Renal pelvis (tissue), 1 donor: ENCODE measurements at regions not wholly inside any gene's neighbourhood (a gene's known extent, or its start where the extent isn't known, plus 50 kb on each side); places are given as distances from the start of the nearest gene placed in this dataset.

ENCODE experiments used
- DNase-seq: peaks from one replicate; pipeline ENCODE4 v3.0.0-alpha.2; 2013

GRCh38 chr5:74576941-74577456 is 63.5 kb downstream of the ENC1 start:
- DNase-seq = no peak

DNA sequence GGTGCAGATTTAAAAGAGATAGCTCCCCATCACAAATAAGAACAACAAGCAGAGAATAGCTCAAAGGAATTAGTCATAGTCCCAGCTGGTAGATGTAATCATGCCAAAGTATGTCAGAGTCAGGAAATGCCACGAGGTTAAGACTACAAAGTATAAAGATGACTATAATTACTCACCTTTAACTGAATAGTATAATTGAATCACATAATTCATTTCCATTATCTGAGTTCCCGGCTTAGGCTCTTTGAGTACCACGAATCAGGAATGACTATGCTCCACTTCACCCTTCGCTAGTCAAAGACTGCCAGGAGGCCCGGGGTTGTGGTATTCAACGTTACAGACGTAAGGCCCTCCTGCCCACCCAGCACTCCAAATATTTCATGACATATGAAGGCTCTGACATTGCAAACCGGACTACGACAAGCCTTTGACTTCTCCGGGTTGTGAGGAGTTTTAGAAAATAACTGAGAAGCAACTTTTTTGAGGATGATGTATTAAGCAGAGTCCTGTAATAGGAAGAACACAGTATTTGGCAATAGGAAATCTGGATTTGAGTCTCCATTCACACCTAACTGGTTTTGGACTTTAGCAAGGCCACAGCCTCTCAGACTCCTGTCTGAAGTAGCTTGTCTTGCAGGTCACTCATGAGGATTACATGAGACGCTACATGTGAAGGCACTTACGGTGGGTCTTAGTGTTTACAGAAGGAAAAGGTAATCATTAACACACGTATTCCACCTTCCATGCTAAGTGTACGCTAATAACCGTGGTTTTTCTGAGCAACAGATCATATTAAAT is 64.6 kb downstream of the ENC1 start:
- DNase-seq = no peak

- DNase-seq = no peak
These were observed 70.3 kb downstream of the ENC1 start for GRCh38 chr5:74570250-74570649.

DNA sequence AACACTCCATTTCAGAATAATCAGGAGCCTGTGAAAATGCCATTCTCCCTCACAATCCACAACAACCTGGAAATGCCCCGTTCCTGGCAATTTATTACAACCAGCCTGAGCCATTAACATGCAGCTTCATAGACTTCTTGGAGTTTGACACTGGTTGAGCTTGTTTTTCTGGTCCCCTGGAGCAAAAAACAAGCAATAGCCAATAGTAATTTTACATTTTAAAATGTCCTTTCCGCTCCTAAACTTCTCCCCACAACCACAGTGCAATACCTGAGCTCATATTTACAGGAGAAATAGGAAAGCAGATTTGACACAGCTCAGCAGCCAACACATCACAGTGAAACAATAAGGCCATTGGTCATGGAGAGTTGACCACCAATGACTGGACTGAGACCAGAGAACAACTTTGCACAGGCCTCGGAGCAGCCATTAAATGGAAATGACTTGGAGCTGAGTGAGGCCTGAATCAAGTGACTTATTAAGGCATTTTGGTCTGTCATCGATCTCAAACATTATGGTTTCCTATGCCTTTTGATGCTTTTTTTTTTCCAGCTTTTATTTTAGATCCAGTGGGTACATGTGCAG is 73.0 kb downstream of the ENC1 start:
- peak; percentile 73 for DNase-seq

- DNase-seq = no peak
These were observed 78.4 kb downstream of the ENC1 start for GRCh38 chr5:74562122-74562521.

GRCh38 chr5:74560245-74560644 is 80.3 kb downstream of the ENC1 start:
- DNase-seq = no peak

- no peak for DNase-seq
These were observed 83.6 kb downstream of the ENC1 start for GRCh38 chr5:74556631-74557595.

GRCh38 chr5:74556006-74556405 is 84.5 kb downstream of the ENC1 start:
- no peak for DNase-seq

DNA sequence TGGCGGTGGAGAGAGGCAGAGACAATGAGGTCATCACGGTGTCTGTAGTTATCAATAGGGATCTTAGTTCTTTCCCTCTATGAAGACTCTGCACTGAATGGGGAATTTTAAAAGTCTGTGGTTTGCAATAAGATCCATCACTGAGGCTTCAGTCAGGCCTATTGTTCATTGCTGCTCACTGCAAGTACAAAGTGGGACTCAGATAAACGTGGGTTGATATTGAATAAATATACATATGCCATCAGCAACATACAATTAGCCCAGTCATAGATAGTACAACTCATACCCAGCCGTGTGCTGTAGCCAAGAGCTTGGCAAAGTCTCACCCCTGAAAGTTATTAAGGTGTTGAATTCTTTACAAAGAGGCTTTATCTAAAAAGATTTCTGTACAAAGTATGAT is 88.4 kb downstream of the ENC1 start:
- no peak for DNase-seq

DNA sequence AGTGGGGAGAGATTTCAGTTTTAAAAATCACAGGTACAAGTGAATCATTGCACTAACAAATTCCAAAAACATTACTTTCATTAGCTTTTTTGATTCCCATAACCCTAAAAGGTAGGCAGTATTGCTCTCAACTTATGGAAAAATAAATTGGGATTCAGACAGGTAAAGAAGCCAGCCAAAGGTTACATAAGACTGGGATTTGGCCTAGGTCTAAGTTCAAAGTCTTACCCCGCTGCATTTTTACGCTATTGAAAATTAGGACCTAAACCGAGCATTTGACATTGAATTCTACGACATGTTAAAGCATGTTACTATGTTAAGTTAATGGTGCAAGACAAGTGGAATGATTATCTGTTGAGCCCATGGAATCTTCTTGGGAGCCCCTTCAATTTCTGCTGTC is 89.6 kb downstream of the ENC1 start:
- DNase-seq = no peak

DNA sequence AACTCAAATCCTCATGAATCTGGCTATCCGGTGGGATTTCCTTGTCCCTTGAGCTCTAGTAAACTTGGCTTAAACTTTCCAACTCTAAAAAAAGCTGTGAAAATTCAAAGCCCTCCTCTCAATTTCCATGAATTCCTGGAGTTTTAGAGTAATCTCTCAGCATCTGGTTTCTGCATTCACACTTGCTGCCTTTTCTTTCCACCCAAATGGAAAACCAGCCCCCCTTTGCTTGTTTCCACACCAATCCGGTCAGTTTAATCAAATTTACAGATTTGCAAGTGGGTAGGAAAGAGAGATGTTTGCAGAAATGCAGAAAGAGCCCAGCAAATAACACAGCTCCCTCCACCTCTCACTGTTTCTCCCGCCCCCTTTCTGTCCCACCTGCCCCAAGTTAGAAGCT is 91.1 kb downstream of the ENC1 start:
- DNase-seq = no peak

DNA sequence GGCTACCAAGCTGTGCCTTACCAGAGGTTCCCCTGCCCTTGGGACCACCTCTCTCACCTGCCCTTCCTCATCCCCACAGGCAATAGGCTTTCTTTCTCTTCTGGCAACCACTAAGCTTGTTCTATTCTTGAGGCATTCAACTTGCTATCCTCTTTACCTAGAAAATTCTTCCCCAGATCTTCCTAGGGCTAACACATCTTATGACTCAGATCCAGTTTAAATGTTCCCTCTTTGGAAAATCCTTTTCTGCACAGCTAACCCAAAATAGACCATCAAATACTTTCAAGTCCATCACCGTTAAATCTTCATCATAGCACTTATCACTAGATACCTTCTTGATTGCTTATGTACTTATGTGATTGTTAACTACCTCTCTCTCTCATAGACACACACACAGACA is 93.7 kb downstream of the ENC1 start:
- DNase-seq = no peak

DNA sequence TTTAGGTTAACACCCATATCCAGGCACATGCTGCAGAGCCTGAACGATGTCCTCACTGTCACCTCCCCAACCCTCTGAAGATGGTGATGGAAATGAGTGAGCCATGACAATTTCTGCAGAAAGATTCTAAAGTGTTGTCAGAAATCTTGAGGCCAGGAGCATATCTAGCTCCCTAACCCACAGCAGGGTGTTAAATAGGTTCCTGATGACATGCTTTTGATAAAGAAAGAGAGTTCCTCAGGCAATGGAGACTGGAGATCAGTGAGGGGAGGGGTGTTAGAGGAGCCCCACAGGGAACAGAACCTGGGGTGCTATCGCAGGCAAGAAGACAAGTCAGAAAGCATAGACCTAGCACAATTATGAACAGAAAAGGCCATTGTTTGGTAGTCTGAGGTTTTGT is 95.7 kb downstream of the ENC1 start:
- no peak for DNase-seq

DNA sequence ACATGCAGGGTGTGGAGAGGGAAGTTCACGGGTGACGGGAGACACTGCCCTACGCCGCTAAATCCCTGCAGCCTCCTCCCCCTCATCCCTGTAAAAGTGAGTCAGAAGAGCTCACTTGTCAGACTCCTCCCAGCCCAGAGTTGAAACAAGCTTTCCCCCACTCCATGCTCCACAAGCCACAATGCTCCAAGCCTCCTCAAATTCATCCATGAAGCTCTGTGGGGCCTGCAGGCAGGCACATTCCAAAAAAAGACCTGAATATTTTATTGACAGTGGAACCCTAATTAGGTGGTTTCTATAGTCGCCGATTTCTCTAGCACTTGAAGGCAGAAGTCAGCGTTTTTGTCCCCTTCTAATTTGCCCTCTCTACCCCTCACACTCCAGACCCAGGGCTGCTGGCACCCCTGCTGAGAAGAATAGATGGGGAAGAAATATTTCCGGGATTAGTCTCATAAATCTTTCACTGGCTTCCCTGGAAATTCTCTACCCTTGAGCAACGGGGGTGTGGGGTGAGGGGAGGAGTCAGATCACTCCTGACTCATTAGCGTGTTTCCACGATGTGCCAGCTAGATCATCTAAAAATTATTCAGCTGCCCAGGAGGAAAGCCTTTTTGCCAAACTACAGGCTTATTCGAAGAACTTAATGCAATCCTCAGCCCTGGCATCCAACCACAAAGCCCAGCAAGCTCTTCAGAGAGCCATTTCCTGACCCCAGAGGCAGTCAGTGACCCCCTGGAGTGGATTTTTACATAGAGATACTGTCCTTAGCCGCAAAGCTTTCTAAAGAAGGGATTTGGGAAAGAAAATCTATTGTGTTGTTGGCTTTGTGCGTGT is 97.1 kb downstream of the ENC1 start:
- peak; percentile 57 for DNase-seq

- no peak for DNase-seq
These were observed 98.0 kb downstream of the ENC1 start for GRCh38 chr5:74542482-74542881.

- DNase-seq = no peak
These were observed 99.1 kb downstream of the ENC1 start for GRCh38 chr5:74541381-74541781.

DNA sequence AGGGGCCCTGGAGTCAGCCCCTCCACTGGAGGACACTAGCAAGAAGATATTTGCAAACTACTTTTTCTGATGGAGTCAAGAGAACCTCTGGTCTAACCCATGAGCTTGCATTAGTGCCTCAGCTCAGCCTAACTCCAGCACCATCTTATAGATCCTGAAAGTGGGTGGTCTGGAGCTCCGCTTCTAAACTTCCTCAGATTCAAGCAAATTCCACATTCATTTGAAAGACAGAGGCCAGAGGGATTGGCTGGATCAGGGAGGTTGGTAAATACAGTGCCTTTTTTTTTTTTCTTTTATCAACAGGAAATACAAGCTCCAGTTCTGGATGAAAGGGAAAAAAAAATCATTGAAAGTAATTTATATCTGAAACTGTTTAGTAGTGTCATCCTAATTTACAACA is 99.9 kb downstream of the ENC1 start:
- DNase-seq = no peak

GRCh38 chr5:74539986-74540385 is 100.5 kb downstream of the ENC1 start:
- DNase-seq = no peak

DNA sequence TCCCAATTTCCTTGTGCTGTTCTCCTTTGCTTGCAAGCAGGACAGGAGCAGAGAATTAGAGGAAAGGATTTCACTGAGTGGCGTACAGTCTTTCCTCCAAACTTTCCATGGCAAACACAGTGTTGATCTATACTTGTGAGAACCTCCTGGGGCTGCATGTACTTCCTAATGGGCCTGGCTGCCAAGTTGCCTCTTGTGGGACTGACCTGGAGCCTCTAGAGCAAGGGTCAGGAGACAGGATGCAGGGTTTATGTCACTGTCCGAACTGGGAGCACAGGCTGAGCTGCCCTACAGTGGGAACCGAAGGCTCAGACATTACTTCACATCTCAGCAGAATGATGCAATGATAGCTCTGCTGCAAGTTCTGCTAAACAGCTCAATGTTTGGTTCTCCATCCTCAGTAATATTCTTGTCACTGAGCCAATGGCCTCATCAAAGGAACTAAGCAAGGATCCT is 102.3 kb downstream of the ENC1 start:
- DNase-seq = no peak

DNA sequence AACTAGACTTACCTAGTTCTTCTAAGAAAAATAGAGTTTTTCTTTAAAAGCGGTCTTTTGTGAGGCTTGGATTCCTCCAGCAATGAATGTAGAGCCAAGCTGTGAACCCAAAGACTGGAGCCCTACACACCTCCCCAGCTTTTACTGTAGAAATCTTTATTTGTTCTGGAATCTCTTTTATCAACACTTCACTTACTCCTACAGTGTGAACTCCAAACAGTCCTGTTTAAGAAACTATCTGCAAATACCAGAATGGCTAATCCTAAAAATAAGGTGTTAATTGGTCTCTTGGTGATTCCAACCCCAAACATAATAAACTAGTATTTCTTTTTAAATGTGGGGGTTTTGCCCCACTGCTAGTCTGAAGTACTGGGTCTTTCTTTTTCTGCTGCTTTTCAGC is 103.9 kb downstream of the ENC1 start:
- no peak for DNase-seq

GRCh38 chr5:74535926-74536325 is 104.6 kb downstream of the ENC1 start:
- DNase-seq = no peak
